Nephron progenitor cell (in vitro differentiated cells): ENCODE measurements at regions not wholly inside any gene's neighbourhood (a gene's known extent, or its start where the extent isn't known, plus 50 kb on each side); places are given as distances from the start of the nearest gene placed in this dataset.

Experiments used
- DNase-seq: peaks from one replicate; pipeline ENCODE4 v3.0.0; 2021
- H3K27ac Mint-ChIP-seq: 2 replicates; pipeline ENCODE4 v1.8.0; 2021; ENCODE audit warnings: mild to moderate bottlenecking, moderate library complexity, mixed read lengths
- H3K27me3 Mint-ChIP-seq: 2 replicates; pipeline ENCODE4 v1.8.0; 2021; ENCODE audit warnings: mild to moderate bottlenecking, low read depth, mixed read lengths; ENCODE audit not compliant: poor library complexity
- H3K36me3 Mint-ChIP-seq: 2 replicates; pipeline ENCODE4 v1.8.0; 2021; ENCODE audit warnings: low read depth, mixed read lengths
- H3K4me1 Mint-ChIP-seq: 2 replicates; pipeline ENCODE4 v1.8.0; 2021; ENCODE audit warnings: mixed read lengths
- H3K4me3 Mint-ChIP-seq: 2 replicates; pipeline ENCODE4 v1.8.0; 2021; ENCODE audit warnings: mild to moderate bottlenecking, moderate library complexity, mixed read lengths
- H3K9me3 Mint-ChIP-seq: 2 replicates; pipeline ENCODE4 v1.8.0; 2021; ENCODE audit warnings: mild to moderate bottlenecking, moderate library complexity, mixed read lengths
- TF ChIP-seq, protein P1 (sequence below): fragments of 200-600 bp; sonication (generic); IDR thresholded peaks from 2 replicates; pipeline ENCODE4 v1.5.0; 2021; ENCODE audit warnings: antibody characterized with exemption

DNA sequence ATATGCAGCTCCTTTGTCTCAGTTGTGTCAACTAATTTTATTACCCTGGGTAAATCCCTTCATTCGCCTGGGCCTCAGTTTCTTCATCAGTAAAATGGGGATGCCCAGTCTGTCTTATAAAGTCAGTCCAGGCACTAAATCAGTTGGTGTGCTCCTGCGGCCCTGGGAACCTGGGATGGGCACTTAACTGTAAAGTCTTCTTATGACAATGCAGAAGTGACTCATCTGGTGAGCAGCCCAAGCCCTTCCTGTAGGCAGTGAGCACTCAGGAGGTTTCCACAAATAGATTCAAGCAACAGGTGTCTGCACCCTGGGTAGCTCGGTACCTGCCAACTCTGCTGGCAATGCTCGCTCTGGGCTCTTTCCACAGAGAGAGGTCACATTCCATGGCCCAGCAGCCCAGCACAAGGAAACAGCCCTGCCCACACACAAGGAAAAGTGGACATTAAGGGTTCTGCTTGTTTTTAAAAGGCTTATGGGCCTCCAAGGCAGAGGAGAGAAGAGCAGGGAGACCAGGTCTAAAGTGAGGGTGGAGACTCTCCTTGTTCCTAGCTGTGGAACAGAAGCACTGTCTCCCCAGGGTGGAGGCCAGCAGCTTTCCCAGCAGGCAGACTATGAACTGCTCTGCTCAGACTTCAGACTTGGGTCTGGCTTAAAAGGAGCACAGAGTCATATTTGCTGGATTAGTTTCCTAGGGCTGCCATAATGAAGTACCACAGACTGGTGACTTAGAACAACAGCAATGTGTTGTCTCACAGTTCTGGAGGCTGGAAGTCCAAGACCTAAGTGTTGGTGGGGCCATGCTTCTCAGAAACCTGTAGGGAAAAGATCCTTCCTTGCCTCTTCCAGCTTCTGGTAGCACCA is 89.7 kb upstream of the ADRA1B start:
- Mint-ChIP-seq H3K27me3 (peaks cover 11% of the 10 kb centered on the region), H3K27ac (no peak overlapping the region), H3K9me3 (no peaks in the 10 kb centered on the region), H3K4me1 (peaks cover 6% of the 10 kb centered on the region), H3K4me3 (no peak overlapping the region), H3K36me3 (no peaks in the 10 kb centered on the region)
- TF ChIP-seq, protein P1, sequence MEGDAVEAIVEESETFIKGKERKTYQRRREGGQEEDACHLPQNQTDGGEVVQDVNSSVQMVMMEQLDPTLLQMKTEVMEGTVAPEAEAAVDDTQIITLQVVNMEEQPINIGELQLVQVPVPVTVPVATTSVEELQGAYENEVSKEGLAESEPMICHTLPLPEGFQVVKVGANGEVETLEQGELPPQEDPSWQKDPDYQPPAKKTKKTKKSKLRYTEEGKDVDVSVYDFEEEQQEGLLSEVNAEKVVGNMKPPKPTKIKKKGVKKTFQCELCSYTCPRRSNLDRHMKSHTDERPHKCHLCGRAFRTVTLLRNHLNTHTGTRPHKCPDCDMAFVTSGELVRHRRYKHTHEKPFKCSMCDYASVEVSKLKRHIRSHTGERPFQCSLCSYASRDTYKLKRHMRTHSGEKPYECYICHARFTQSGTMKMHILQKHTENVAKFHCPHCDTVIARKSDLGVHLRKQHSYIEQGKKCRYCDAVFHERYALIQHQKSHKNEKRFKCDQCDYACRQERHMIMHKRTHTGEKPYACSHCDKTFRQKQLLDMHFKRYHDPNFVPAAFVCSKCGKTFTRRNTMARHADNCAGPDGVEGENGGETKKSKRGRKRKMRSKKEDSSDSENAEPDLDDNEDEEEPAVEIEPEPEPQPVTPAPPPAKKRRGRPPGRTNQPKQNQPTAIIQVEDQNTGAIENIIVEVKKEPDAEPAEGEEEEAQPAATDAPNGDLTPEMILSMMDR, result no peak
- no peak for DNase-seq

DNA sequence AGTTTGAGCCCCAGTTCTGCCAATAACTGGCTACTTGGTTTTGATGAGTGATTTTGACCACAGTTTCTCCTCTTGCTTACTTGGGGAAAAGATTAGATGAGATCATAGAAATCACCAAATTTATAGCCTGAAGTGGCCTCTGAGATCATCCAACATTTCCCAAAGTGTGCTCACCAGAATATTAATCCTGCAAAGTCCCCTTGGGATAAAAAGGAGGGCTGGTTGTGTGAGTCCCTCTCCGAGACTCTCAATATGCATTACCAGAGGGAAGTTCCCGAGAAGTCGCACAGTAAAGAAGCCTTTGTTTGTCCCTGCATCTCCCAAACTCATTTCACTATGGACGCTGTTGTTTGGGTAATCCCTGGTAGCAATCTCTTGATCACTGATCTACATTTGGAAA is 88.4 kb upstream of the ADRA1B start:
- Mint-ChIP-seq H3K4me1 (peaks cover 6% of the 10 kb centered on the region), H3K27ac (no peak overlapping the region), H3K27me3 (peaks cover 11% of the 10 kb centered on the region), H3K4me3 (no peak overlapping the region), H3K9me3 (no peaks in the 10 kb centered on the region), H3K36me3 (no peaks in the 10 kb centered on the region)
- TF ChIP-seq, protein P1, result no peak
- DNase-seq, result no peak

DNA sequence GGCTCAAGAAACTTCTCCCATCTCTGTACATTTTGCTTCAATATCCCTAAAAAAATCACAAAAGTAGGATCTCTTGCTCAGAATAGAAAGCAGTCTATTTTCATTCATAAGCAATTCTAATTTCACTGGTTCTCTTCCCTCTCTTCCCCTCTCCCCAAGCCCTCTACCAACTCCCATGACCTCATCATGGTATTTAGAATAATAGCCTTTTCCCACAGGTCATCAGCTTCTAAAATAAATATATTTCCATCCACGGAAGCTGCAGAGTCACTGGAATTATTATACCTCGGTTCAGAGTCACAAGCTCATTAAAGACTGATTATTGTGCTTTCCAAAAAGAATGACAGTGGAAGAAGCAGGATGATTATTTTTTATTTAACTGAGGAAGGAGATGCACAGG is 84.2 kb upstream of the ADRA1B start:
- no peaks in the 10 kb centered on the region for H3K4me1 Mint-ChIP-seq
- no peak overlapping the region for H3K4me3 Mint-ChIP-seq
- no peak for DNase-seq
- no peaks in the 10 kb centered on the region for H3K9me3 Mint-ChIP-seq
- no peaks in the 10 kb centered on the region for H3K36me3 Mint-ChIP-seq
- H3K27ac Mint-ChIP-seq, result no peak overlapping the region
- TF ChIP-seq, protein P1, result no peak
- peaks cover 12% of the 10 kb centered on the region for H3K27me3 Mint-ChIP-seq

DNA sequence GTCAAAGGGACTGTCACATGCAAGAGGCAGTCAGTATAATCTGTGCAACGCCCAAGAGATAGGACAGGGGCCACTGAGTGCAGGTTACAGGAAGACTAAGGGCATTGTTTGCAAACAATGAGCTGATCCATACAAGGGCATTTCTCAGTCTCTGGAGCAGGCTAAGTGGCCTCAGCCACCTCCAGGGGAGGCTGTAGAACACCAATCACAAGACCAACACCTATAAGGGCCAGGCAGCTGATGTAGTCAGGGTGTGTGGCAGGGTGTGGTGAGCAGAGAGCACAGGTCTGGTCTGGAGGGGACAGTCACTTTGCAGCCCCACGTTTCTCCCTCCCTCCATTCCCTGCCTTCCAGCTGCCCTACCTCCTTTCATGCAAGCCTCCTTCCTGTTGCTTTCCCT is 83.2 kb upstream of the ADRA1B start:
- no peaks in the 10 kb centered on the region for H3K36me3 Mint-ChIP-seq
- no peaks in the 10 kb centered on the region for H3K4me1 Mint-ChIP-seq
- TF ChIP-seq, protein P1, result no peak
- H3K27ac Mint-ChIP-seq, result no peak overlapping the region
- H3K4me3 Mint-ChIP-seq, result no peak overlapping the region
- H3K27me3 Mint-ChIP-seq, result peaks cover 12% of the 10 kb centered on the region
- no peaks in the 10 kb centered on the region for H3K9me3 Mint-ChIP-seq
- DNase-seq, result no peak

DNA sequence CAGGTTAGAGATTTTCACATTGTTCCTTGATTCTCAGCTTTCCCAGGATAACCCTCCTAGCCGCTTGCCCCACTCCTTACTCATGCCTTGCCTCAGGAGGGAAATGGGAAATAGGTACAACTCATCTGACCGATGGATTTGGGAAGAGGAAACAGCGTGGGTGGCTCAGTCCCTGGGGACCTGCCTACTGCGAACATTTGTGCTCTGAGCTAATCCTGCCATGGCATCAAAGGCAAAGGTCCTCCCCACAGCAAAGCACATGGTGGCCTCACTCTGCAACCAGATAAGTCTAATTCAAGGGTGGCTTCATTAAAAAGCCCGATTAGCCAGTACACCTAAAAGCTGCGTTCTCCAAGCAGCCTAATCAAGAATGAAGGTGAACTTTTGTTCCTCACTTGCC is 82.4 kb upstream of the ADRA1B start:
- Mint-ChIP-seq H3K4me3 (no peak overlapping the region), H3K36me3 (no peaks in the 10 kb centered on the region), H3K27me3 (peaks cover 12% of the 10 kb centered on the region), H3K9me3 (no peaks in the 10 kb centered on the region), H3K4me1 (no peaks in the 10 kb centered on the region), H3K27ac (no peak overlapping the region)
- DNase-seq, result no peak
- TF ChIP-seq, protein P1, result no peak

DNA sequence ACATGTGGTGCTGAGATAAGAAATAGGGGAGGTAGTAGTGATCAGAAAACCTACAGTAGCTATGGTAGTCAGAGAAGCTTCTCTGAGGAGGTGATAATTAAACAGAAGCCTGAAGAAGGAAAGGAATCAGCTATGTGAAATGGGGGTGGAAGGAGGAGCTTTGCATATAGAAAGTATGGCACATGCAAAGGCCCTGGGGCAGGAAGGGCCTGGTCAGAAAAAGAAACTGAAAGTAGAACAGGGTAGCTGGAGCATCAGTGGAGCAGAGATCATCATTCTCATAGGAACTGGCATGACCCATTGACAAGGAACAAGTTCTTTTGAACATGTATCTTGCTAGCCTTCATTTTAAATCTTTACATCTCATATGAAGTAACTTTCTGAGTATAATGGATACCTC is 80.7 kb upstream of the ADRA1B start:
- TF ChIP-seq, protein P1, result no peak
- Mint-ChIP-seq H3K27ac (no peak overlapping the region), H3K4me1 (no peaks in the 10 kb centered on the region), H3K27me3 (peaks cover 15% of the 10 kb centered on the region), H3K4me3 (no peak overlapping the region), H3K36me3 (no peaks in the 10 kb centered on the region), H3K9me3 (no peaks in the 10 kb centered on the region)
- no peak for DNase-seq
